GM21737 (cell line): ENCODE measurements at regions not wholly inside any gene's neighbourhood (a gene's known extent, or its start where the extent isn't known, plus 50 kb on each side); places are given as distances from the start of the nearest gene placed in this dataset.
"Not testable (repeated sequence)": the region's sequence is repeated elsewhere in the genome, so short reads cannot be mapped to it uniquely, and the experiment has no call there.

Experiments
- ATAC-seq: cut with Tn5 transposase; IDR thresholded peaks from one replicate; pipeline ENCODE4 v1.9.1; 2021; ENCODE audit warnings: mild to moderate bottlenecking, moderate library complexity; ENCODE audit not compliant: unreplicated experiment

DNA sequence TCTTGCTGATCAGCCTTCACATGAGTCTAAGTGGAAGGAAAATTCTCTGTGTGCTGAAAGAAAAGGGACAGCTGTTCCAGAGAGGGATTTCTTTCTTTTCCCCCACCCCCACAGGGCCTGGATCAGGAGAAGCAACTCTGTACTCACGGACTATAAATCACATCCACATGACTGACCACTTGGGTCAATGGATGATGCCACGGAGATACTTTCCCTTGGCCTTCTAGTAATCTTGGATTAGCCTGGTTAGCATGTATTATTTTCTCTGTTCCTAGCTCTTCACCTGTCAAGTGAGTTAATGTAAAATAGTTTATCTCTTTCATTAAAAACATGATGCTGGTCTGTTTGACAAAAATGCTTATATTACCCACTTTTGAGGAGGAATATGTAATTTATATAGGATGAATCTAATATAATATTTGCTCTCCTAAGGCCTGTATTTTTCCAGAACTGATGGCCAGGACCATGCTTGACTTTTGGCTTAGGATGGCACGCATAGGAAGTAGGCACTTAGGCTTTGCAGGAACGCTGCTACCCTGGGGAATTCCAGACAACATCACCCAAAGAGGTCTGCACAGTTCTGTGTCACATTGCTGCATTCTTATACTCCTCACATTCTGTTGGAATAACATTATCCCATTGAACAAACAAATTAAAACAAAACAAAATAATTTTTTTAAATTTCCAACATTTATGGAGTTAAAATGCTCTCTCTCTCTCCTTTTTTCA lies 892.1 kb downstream of the TLE1 start:
- no peak for ATAC-seq

DNA sequence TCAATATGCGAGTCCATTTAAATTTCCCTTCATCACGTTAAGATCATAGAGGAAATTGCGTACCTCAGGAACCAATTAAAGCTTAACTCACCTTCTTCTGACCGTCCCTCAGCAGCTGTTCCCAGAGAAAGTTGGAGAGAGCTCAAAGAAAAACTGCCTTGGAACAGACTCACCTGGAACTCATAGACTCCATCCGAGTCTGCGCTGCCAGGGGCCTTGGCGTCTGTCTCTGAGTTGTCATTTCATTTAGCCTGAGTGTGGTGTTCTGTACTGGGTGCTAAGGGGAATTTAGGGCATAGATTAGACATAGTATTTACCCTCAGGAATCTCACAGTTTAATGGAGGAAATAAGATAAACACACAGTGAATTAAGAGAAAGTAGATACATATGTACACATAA lies 892.7 kb downstream of the TLE1 start:
- no peak for ATAC-seq

DNA sequence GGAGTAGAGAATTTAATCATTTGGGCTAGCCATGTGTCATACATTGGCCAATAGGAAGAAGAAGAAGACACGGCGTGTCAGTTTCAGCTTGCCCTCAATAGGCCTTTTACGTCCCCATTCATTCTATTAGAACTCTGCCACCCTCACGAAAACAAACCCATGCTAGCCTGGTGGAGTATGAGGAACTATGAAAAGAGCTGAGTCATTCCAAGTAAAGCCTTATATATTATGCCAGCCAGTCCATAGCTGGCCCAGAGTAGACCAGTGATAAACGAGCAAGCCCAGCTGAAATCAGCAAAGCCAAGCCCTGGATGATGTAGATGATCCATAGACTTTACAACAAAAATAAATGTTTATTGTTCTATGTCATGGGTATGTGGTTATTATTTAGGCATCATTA lies 895.1 kb downstream of the TLE1 start:
- ATAC-seq = no peak

DNA sequence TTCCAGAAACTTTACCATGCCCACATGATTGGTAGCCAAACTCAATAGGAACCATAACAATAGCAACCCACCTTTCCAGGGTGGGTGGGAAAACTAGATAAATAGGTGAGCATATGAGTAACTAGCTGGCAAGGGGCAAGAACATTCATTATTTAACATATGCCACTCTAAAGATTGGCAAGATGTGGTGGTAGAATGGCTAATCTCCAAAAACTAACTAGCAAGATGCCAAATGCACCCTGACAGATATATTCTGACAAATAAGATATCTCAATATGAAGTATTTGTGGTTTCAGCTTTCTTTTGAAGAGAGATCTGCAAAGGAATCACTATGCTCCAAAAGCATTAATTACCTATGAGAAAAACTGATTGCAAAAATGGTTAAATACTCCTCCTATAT lies 895.6 kb downstream of the TLE1 start:
- no peak for ATAC-seq

DNA sequence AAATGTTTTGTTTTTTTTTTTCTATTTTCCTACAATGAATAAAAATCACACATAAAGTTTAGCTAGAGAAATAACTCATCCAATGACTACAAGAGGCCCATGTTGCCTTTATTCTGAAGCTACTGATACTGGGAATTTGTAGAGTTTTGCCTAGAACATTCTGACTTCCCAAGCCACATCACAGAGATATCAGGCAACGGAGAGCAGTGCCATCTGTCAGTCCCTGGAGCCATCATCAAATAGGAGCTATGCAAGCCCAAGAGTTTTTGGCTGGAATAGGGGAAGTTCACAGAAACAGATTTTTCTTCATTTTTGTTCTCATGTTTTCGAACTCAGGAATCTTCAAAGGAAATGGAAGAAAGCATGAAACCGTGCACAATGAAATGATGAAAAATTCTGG lies 896.6 kb downstream of the TLE1 start:
- no peak for ATAC-seq

DNA sequence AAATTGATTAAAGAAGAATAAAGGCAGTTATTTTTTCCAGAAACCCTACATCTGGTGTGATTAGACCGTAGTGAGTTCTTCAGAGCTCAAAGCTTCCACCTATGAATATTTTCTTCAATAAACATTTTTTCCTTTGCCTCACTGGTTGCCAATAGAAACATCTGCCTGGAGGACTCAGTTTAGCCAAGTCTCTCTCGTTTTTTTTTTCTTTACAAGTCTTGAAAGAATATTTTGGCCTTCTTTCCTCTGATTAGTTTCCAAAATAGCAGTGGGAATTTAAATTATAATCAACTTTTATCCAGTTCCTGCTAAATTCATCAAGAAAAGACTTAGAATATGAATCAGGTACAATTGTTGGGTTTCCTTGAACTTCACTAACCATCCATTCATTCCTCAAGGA lies 897.5 kb downstream of the TLE1 start:
- no peak for ATAC-seq

DNA sequence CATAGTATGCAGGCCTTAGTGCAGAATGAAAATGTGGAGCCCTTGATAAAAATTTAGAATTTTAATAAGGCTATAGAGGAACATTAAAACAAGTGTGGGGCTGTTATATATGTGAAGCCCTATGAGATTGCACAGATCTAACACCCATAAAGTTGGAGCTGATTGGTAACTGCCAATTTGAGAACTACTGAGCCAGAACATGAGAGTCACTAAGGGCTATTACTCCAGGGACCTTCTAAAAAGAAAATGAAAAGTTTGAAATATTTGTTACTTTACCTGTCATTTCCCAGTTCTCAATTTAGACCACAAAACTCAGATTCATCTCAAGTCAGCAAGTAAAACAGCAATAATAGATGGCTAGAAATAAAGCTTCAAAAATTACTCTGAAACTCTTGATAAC lies 898.6 kb downstream of the TLE1 start:
- ATAC-seq = no peak

DNA sequence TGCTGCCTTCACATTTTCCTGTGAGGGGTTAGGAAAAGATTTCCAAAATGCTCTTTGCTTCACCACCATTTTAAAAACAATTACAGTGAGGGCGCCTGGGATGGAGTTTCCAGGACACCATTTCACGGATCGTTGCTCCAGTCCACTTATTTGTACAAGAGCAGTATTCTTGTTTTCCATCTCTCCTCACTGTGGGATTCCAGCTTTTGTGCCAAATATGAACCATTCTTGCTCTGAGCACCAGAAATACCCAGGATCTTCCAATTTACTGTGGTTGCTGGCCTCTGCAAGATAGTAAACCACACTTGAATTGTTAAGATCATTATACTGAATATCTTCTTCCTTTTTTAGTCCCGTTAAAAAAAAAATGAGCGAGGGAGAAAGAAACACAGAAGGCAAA lies 899.5 kb downstream of the TLE1 start:
- ATAC-seq = no peak

DNA sequence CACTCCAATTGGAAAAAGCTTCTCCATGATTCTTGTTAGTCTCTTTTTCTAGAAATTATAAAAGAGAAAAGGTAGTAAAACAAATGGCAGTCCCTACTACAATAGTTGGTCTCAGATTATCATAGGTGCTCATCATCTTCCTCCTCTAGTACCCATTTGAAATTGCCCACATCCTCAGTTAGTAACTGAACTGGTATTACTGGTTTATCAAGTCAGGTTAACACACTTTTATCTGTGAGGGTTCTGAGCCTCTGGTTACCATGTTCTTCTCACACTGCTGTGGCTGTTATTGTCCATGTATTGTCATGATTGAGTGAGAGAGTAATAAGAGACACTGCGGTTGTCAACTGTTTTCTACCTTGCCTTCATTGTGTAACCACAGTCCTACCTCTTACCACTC lies 901.7 kb downstream of the TLE1 start:
- ATAC-seq = no peak

DNA sequence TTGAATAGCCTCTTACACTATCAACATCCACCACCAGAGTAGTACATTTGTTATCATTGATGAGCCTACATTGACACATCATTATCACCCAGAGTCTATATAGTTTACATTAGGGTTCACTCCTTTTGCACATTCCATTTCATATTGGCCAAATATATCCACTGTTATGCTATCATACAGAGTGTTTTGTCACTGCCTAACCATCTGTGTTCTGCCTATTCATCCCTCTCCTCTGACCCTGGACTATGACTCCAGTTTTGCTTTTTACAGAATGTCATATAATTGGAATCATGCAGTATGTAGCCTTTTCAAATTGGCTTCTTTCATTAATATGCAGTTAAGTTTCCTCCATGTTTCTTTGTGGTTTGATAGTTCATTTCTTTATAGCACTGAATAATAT lies 904.7 kb downstream of the TLE1 start:
- ATAC-seq = no peak

DNA sequence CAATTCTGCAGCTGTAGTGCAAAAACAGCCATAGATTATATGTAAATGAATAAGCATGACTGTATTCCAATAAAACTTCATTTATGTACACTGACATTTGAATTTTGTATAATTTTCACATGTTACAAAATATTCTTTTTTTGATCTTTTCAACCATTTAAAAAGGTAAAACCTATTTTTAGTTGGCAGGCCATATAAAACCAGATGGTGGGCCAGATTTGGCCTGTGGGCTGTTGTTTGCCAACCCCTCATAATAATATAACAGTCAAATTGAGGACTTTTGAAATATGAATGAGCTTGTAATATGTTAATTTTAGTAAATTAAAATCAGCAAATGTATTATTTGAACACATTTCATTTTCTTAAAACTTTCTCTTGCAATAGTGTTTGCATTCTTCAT lies 913.4 kb downstream of the TLE1 start:
- ATAC-seq = no peak

DNA sequence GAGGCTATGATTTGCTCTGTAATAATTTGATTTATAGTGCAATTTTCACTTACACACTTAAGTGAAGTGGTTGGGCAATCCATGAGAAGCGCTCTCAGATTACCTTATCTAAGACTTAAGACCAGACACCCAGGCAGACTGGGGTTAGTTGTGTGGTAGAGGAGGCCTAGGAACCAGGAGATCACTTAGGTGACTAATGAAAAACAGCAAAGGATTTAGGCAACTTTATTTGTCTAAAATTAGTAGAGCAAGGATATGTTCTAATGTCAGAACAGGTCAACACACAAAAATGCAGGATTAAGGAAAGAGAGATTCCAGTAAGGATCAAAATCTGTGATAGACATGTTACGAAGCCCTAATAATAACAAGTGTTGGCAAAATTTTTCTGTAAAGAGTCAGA lies 913.8 kb downstream of the TLE1 start:
- ATAC-seq = no peak

DNA sequence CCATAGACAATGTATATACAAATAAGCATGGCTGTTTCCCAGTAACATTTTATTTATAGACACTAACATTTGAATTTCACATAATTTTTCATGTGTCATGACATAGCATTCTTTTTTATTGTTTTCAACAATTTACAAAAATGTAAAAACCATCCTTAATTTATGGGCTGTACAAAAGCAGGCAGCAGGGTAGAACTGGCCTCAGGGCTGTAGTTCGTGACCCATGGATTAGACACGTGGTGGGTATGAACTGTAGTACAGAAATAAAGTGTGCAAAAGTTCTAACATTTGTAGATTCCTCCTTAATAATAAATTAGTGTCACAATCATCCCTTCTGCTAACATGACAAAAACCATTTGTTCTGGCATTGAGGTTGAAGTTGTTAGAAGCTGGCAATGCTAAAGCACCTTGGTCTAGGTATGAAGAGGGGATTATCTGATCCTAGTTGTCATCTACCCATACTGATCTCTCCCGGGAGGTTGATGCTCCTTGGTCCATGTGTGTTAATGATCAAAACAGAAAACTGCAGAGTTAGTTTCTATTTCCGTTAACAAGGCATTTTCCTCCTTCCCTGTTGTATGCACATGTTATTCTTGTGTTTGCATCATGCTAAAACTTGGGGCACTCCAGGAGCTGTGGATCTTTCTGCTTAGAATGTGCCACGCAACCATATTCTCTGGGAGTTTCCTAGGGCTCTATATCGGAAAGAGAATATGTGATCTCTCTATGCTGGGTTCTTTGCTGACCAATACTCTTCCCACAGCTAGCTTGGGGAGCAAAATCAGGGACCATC lies 917.6 kb downstream of the TLE1 start:
- ATAC-seq = no peak

DNA sequence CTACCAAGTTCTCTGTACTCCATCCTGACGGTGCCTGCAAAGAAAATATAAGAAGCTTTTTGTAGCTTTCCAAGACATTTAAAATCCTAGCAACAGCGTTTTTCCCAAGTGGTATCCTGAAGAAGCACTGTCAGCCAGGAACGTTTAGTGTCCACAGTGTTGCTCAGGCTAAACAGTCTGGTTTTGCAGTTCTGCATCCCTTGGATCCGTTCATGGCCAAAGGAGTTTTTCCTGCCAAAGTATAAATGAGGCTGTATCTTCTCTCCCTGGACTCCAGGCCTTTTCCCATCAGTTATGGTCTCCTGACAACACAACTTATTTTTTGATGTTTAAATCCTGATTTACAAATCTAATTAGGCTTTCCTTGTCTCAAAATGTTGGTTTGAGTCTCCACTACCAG lies 925.8 kb downstream of the TLE1 start:
- no peak for ATAC-seq

DNA sequence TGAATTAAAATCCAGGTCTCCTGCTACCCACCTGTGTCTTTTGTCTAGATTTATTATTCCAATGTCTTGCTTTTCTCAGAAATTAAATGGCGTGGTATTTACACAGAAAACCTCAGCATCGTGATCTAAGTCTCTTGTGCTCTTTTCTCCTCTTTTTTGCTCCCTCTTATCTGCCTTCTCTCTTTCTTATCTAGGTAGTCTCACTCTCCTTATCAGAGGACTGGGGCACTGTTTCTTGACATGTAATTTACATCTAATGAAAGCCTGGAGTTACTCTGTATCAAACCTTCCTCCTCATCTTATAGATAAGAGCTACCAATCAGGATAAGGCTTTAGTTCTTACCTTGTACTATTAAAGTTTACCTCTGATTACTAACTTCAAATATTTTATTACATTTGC lies 933.8 kb downstream of the TLE1 start:
- no peak for ATAC-seq

DNA sequence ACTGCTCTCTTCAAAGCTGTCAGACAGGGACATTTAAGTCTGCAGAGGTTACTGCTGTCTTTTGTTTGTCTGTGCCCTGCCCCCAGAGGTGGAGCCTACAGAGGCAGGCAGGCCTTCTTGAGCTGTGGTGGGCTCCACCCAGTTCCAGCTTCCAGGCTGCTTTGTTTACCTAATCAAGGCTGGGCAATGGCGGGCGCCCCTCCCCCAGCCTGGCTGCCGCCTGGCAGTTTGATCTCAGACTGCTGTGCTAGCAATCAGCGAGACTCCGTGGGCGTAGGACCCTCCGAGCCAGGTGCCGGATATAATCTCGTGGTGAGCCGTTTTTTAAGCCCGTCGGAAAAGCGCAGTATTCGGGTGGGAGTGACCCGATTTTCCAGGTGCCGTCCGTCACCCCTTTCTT lies 942.3 kb downstream of the TLE1 start:
- not testable (repeated sequence) for ATAC-seq

DNA sequence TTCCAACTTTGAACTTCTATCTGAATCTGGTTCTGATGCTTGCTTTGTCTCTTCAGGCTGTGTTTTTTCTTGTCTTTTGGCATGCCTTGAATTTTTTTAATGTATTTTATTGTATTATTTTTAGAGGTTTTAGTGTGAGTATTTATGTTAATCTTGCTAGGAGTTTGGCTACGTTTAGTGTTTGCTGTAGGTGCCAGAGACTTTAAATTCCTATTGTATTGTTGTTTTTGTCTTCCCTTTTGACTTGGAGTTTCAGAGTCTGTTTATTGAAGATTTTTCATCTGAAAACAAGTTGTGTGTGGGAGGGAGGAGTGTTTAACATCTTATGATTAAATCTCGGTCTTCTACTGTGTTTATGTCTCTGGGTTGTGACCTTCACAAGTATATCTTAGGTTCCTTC lies 956.8 kb downstream of the TLE1 start:
- no peak for ATAC-seq

DNA sequence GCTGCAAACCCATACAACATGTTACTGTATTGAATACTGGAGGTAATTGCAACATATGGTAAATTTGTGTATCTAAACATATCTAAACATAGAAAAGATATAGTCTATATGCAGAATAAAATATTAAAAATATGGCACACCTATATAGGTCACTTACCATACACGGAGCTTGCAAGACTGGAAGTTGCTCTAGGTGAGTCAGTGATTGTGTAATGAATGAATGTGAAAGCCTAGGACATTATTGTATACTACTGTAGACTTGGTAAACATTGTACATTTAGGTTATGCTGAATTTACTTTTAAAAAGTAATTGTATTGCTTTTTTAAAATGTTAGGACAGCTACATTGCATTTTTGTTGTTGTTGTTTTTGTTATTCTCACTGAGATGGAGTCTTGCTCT lies 968.8 kb downstream of the TLE1 start:
- ATAC-seq = no peak

DNA sequence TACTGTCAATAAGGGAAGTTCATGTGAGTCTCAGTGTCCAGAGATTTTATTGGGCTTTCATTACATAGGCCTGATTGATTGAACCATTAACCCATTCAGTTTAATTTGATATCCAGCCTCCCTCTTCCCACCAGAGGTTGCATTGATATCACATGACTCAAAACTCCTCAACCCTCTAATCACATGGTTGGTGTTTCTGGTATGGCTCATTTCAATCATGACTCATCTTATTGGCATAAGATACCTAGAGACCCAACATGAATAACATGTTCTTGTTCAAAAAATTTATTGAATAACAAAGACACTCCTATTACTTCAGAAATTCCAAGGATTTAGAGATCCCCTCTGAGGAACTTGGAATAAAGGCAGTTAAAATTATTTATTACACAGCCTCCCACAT lies 982.2 kb downstream of the TLE1 start:
- ATAC-seq = no peak

DNA sequence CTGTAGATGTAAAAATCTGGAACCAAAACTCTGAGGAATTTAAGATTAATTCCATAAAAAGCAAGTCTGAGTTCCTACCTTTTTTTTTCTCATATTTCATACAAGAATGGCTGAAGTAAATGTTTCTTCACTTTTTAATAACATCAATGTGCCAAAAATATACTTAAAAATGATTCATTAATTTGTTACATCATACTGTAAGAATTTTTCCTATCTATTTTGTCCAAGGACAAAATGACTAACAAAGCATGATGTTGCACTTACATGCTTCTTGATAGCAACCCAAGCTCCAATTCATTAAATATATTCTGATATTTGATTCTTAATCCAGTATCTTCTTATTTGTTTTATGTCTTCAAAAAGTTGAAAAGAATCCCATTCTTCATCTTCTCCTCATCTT lies 988.3 kb downstream of the TLE1 start:
- no peak for ATAC-seq

DNA sequence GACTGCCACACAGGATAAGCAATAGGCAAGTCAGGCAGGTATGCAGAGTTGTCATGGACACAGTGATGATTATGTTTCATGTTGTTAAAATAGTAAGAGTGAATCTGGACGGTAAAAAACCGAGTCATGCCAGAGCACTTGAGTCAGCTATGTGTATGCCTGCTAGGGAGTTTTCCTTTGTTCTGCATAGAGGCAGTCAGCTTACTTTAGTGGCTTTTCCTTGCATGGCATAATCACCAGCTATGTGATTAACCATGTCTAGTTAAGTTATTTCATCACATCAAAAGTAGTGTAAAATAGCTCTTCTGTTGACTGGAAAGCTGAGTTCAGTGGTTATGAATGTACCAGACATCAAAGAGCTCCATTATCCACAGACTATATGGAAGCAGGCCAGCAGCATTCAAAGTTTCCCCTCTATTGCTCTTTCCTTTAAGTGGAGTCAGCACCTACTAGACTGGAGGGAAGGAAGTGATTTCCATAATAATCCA lies 989.8 kb downstream of the TLE1 start:
- ATAC-seq = no peak

DNA sequence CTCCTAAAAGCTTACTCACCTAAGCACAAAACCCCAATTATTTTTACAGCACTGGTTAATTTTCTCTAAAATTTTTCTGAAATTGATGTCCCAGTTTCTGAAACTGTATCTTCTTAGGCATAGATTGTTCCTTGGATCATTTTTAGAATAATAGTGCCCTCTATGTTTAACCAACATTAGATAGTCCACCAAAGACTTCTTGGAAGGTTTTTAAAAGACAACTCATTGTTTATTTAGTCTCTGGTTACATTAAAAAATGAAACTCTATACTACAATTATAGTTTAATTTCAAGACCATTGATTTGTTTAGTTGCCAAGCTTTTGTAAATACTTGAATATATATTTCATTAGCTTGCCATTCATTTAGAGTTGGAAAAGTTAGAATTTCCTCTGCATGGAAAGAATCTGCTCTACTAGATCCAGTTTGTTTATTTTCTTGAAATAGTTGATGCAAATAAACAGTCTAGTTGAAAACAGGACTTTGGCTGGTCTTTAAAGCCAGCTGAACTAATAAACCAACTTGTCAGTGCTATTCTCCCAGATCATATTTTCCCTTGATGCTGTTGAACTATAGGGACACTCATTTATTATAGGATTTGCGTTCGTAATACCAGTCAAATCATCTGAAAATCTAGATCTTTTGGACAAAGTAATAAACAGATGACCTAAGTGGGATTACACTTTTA lies 990.5 kb downstream of the TLE1 start:
- ATAC-seq = no peak
